ENCODE measurements at regions not wholly inside any gene's neighbourhood (a gene's known extent, or its start where the extent isn't known, plus 50 kb on each side); places are given as distances from the start of the nearest gene placed in this dataset.

DNA sequence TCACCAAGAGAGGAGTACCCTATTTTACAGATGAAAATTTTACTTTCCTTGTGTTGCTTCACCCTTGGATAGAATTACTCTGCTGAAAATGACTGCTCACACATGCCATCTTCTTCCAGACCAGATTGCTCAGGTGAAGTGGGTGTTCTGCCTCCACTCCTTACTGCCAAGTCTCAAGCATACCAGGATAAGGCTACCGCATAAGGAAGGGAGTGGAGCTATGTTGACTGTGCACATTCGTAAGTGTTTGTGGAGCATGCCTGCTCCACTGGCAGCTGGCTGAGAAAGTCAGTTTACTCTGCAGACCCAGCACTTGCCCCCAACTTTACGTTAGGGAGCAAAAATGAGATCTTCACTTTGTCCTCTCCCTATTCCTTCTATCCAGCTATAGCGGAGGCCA lies 405.0 kb upstream of the DDX18 start:
- Histone ChIP-seq H2AFZ (ENCODE audit: low read depth, low read length) (no peak overlapping the region), H3K4me2 (ENCODE audit: insufficient read depth, low read length) (no peak overlapping the region), H3K4me1 (ENCODE audit: insufficient read depth, low read length) (no peaks in the 10 kb centered on the region), H4K20me1 (ENCODE audit: insufficient read depth, low read length) (no peaks in the 10 kb centered on the region), H3K27ac (ENCODE audit: low read length) (no peak overlapping the region), H3K9me3 (ENCODE audit: insufficient read depth, low read length, severe bottlenecking) (no peaks in the 10 kb centered on the region), H3K79me2 (ENCODE audit: insufficient read depth, low read length) (no peaks in the 10 kb centered on the region), H3K9ac (ENCODE audit: low read depth, low read length) (no peak overlapping the region), H3K27me3 (ENCODE audit: insufficient read depth, low read length, poor library complexity) (no peaks in the 10 kb centered on the region), H3K36me3 (ENCODE audit: insufficient read depth, low read length) (no peaks in the 10 kb centered on the region), H3K4me3 (ENCODE audit: low read depth in 1 of 2, low read length in 2 of 2) (no peak overlapping the region)
- TF ChIP-seq EZH2 (IDR thresholded peaks at IDR 0.05; ENCODE audit: borderline replicate concordance, low read depth, low read length, severe bottlenecking) = no peak
- DNase-seq = no peak
- ATAC-seq (ENCODE audit: insufficient read depth, low read depth) = no peak

DNA sequence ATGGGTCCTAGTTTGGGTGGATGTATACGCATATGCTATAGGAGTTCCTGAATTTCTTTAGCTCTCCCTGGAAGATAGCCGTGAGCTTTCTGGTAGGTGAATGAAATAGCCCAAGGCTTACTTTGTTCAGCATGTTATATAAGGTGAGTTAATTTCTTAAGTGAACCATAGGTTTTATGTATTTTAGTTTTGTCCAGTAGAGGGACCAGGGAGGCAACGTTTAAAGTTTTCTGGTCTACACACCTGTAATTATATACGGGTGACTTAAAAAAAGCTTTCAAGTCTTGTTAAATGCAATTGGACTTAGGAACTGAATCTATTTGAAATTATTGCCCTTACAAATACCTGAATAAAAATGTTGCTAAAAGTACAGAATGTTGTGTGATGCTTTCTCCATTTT lies 402.5 kb upstream of the DDX18 start:
- ATAC-seq (ENCODE audit: insufficient read depth, low read depth) (no peak), DNase-seq (no peak)
- TF ChIP-seq CTCF (IDR thresholded peaks at IDR 0.05; ENCODE audit: borderline replicate concordance, extremely low read depth, low read length, poor library complexity, severe bottlenecking) (no peak), EZH2 (IDR thresholded peaks at IDR 0.05; ENCODE audit: borderline replicate concordance, low read depth, low read length, severe bottlenecking) (no peak)
- Histone ChIP-seq H3K79me2 (ENCODE audit: insufficient read depth, low read length) (no peaks in the 10 kb centered on the region), H3K4me1 (ENCODE audit: insufficient read depth, low read length) (no peaks in the 10 kb centered on the region), H3K4me2 (ENCODE audit: insufficient read depth, low read length) (no peak overlapping the region), H3K27ac (ENCODE audit: low read length) (no peak overlapping the region), H2AFZ (ENCODE audit: low read depth, low read length) (no peak overlapping the region), H3K9ac (ENCODE audit: low read depth, low read length) (no peak overlapping the region), H4K20me1 (ENCODE audit: insufficient read depth, low read length) (no peaks in the 10 kb centered on the region), H3K36me3 (ENCODE audit: insufficient read depth, low read length) (no peaks in the 10 kb centered on the region), H3K9me3 (ENCODE audit: insufficient read depth, low read length, severe bottlenecking) (no peaks in the 10 kb centered on the region), H3K4me3 (ENCODE audit: low read depth in 1 of 2, low read length in 2 of 2) (no peak overlapping the region), H3K27me3 (ENCODE audit: insufficient read depth, low read length, poor library complexity) (no peaks in the 10 kb centered on the region)

DNA sequence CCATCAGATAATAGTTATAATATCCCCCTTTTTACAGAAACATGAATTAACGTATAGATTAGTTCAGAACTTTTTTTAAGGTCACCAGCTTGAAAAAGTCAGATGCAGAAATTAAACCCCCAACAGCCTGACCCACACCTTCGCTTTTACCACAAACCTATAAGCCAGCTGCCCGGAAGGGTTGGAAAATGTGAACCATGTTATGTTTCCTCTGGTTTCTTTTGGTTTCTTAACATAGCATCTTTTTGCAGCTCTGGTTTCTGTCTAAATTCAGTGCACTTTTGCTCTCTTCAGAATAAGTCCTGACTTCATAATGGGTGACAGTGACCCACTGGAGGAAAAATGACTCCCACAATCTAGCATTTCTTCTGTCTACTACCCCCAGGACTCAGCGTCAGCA lies 381.7 kb upstream of the DDX18 start:
- H3K4me3 ChIP-seq (ENCODE audit: low read depth in 1 of 2, low read length in 2 of 2) = no peak overlapping the region

GRCh38 chr2:117436697-117437096 lies 377.8 kb upstream of the DDX18 start:
- Histone ChIP-seq H3K27me3 (ENCODE audit: insufficient read depth, low read length, poor library complexity) (no peaks in the 10 kb centered on the region), H3K79me2 (ENCODE audit: insufficient read depth, low read length) (no peaks in the 10 kb centered on the region), H3K9ac (ENCODE audit: low read depth, low read length) (no peak overlapping the region), H3K4me1 (ENCODE audit: insufficient read depth, low read length) (no peaks in the 10 kb centered on the region), H3K4me2 (ENCODE audit: insufficient read depth, low read length) (no peak overlapping the region), H4K20me1 (ENCODE audit: insufficient read depth, low read length) (no peaks in the 10 kb centered on the region), H3K4me3 (ENCODE audit: low read depth in 1 of 2, low read length in 2 of 2) (no peak overlapping the region), H2AFZ (ENCODE audit: low read depth, low read length) (no peak overlapping the region), H3K9me3 (ENCODE audit: insufficient read depth, low read length, severe bottlenecking) (no peaks in the 10 kb centered on the region), H3K27ac (ENCODE audit: low read length) (no peak overlapping the region), H3K36me3 (ENCODE audit: insufficient read depth, low read length) (no peaks in the 10 kb centered on the region)
- ATAC-seq (ENCODE audit: insufficient read depth, low read depth) = no peak
- TF ChIP-seq CTCF (IDR thresholded peaks at IDR 0.05; ENCODE audit: borderline replicate concordance, extremely low read depth, low read length, poor library complexity, severe bottlenecking) (no peak), EZH2 (IDR thresholded peaks at IDR 0.05; ENCODE audit: borderline replicate concordance, low read depth, low read length, severe bottlenecking) (no peak)
- no peak for DNase-seq

More for the DNA sequence above, 381.7 kb upstream of the DDX18 start:
- Histone ChIP-seq H3K9me3 (ENCODE audit: insufficient read depth, low read length, severe bottlenecking) (no peaks in the 10 kb centered on the region), H3K36me3 (ENCODE audit: insufficient read depth, low read length) (no peaks in the 10 kb centered on the region), H2AFZ (ENCODE audit: low read depth, low read length) (no peak overlapping the region), H3K9ac (ENCODE audit: low read depth, low read length) (no peak overlapping the region), H4K20me1 (ENCODE audit: insufficient read depth, low read length) (no peaks in the 10 kb centered on the region), H3K27me3 (ENCODE audit: insufficient read depth, low read length, poor library complexity) (no peaks in the 10 kb centered on the region), H3K4me1 (ENCODE audit: insufficient read depth, low read length) (no peaks in the 10 kb centered on the region), H3K79me2 (ENCODE audit: insufficient read depth, low read length) (no peaks in the 10 kb centered on the region), H3K27ac (ENCODE audit: low read length) (no peak overlapping the region), H3K4me2 (ENCODE audit: insufficient read depth, low read length) (no peak overlapping the region)
- TF ChIP-seq EZH2 (IDR thresholded peaks at IDR 0.05; ENCODE audit: borderline replicate concordance, low read depth, low read length, severe bottlenecking) (no peak), CTCF (IDR thresholded peaks at IDR 0.05; ENCODE audit: borderline replicate concordance, extremely low read depth, low read length, poor library complexity, severe bottlenecking) (no peak)
- DNase-seq (no peak), ATAC-seq (ENCODE audit: insufficient read depth, low read depth) (no peak)

Measured in DND-41 (cell line).